GM12878 (cell line): ENCODE measurements at regions not wholly inside any gene's neighbourhood (a gene's known extent, or its start where the extent isn't known, plus 50 kb on each side); places are given as distances from the start of the nearest gene placed in this dataset.

ENCODE experiments used
- ATAC-seq: fragments of 200-7000 bp; cut with Tn5 transposase; 3 replicates; pipeline ENCODE4 v1.9.1; 2020; ENCODE audit warnings: mild to moderate bottlenecking, moderate library complexity
- BruUV-seq: library from RNA; stranded (reverse); fragments of 400-500 nt; replicated peaks from 2 replicates; lab custom pipeline; 2021; lab: Mats Ljungman, UMichigan
- CTCF ChIA-PET: fragments of 300-600 bp; sonication (Branson Sonifier 250); formaldehyde crosslinking; extraction: SDS; loops from one replicate; lab custom pipeline; 2021; ENCODE audit warnings: inconsistent platforms; lab: Yijun Ruan, JAX
- POLR2A ChIA-PET: fragments of 350-600 bp; formaldehyde crosslinking; extraction: SDS; loops from one replicate; lab custom pipeline; 2021; ENCODE audit warnings: inconsistent platforms; lab: Charles Lee
- RAD21 ChIA-PET: fragments of 300-600 bp; sonication (Branson Sonifier 250); formaldehyde crosslinking; loops from one replicate; lab custom pipeline; 2023; ENCODE audit warnings: antibody characterized with exemption; ENCODE audit not compliant: unreplicated experiment; lab: Charles Lee
- SMC1A ChIA-PET: fragments of 300-600 bp; sonication (Branson Sonifier 250); formaldehyde crosslinking; loops from one replicate; lab custom pipeline; 2023; ENCODE audit not compliant: unreplicated experiment, uncharacterized antibody; lab: Charles Lee
- DNase-seq: peaks from one replicate; pipeline ENCODE4 v3.0.0-alpha.2; 2011; ENCODE audit warnings: low read depth, low spot score
- FAIRE-seq: peaks from 3 replicates; lab custom pipeline; 2011; peaks lifted over from hg19 to GRCh38; lab: Jason Lieb, UNC
- H2AFZ ChIP-seq: 2 replicates; pipeline ENCODE4 v1.6.0; 2011; ENCODE audit warnings: low read depth, low read length, control low read depth; ENCODE audit not compliant: control insufficient read depth
- H3K27ac ChIP-seq: 2 replicates; pipeline ENCODE4 v1.5.1; 2011; ENCODE audit warnings: control low read depth; ENCODE audit not compliant: control insufficient read depth, insufficient read depth
- H3K27me3 ChIP-seq, 2 experiments: replicated peaks in 1 of 2; 2 replicates each; pipeline versions ENCODE4 v1.6.0 to v1.6.1; 2011; ENCODE audit warnings: low read length in 1 of 2; ENCODE audit not compliant: control insufficient read depth in 2 of 2, insufficient read depth in 2 of 2
- H3K36me3 ChIP-seq, 2 experiments: 2 replicates each; pipeline ENCODE4 v1.5.1; 2011; ENCODE audit warnings: low read length in 1 of 2; ENCODE audit not compliant: control insufficient read depth in 2 of 2, insufficient read depth in 2 of 2
- H3K4me1 ChIP-seq: 2 replicates; pipeline ENCODE4 v1.6.1; 2011; ENCODE audit warnings: mild to moderate bottlenecking, low read length, moderate library complexity, mixed read lengths; ENCODE audit not compliant: control insufficient read depth, insufficient read depth
- H3K4me2 ChIP-seq: 2 replicates; pipeline ENCODE4 v1.6.0; 2011; ENCODE audit warnings: control low read depth; ENCODE audit not compliant: control insufficient read depth, insufficient read depth
- H3K4me3 ChIP-seq: fragments of 200-600 bp; sonication (generic); 2 replicates; pipeline ENCODE4 v1.5.1; 2016
- H3K79me2 ChIP-seq: 2 replicates; pipeline ENCODE4 v1.6.0; 2011; ENCODE audit warnings: low read length; ENCODE audit not compliant: control insufficient read depth, insufficient read depth
- H3K9ac ChIP-seq: 2 replicates; pipeline ENCODE4 v1.8.0; 2011; ENCODE audit warnings: low read length, control low read depth, mixed read lengths; ENCODE audit not compliant: control insufficient read depth, insufficient read depth
- H3K9me3 ChIP-seq: replicated peaks from 3 replicates; pipeline ENCODE4 v1.5.1; 2011; ENCODE audit warnings: mild to moderate bottlenecking, low read length; ENCODE audit not compliant: control insufficient read depth, insufficient read depth
- H4K20me1 ChIP-seq: 2 replicates; pipeline ENCODE4 v1.6.0; 2011; ENCODE audit not compliant: control insufficient read depth, insufficient read depth
- BHLHE40 ChIP-seq, 2 experiments: fragments of 450-650 bp in 1 of 2; IDR thresholded peaks; 2 replicates each; pipeline ENCODE4 v1.6.1; 2011 to 2017; ENCODE audit warnings: low read depth in 2 of 2, borderline replicate concordance in 1 of 2, improper control_type of control experiment in 1 of 2, low read length in 1 of 2, mild to moderate bottlenecking in 1 of 2
- BMI1 ChIP-seq: fragments of 450-650 bp; IDR thresholded peaks from 2 replicates; pipeline ENCODE4 v1.6.1; 2016; ENCODE audit warnings: mild to moderate bottlenecking, moderate library complexity, borderline replicate concordance
- CBX5 ChIP-seq: sonication (generic); IDR thresholded peaks from 2 replicates; pipeline ENCODE4 v1.6.1; 2016; ENCODE audit warnings: low read depth, moderate library complexity, mild to moderate bottlenecking, inconsistent platforms
- HCFC1 ChIP-seq: fragments of 150-350 bp; IDR thresholded peaks from 2 replicates; pipeline ENCODE4 v1.6.1; 2014; ENCODE audit warnings: low read length
- HDAC6 ChIP-seq: fragments of 200-600 bp; sonication (generic); IDR thresholded peaks from one replicate; pipeline ENCODE4 v1.8.0; 2017; ENCODE audit warnings: antibody characterized with exemption; ENCODE audit not compliant: unreplicated experiment
- MTA2 ChIP-seq: fragments of 450-650 bp; IDR thresholded peaks from 2 replicates; pipeline ENCODE4 v1.6.1; 2016; ENCODE audit warnings: low read depth, mild to moderate bottlenecking, moderate library complexity
- MTA3 ChIP-seq: IDR thresholded peaks from 2 replicates; pipeline ENCODE4 v1.6.1; 2012; ENCODE audit warnings: low read length, inconsistent platforms, borderline replicate concordance
- MYB ChIP-seq: fragments of 150-350 bp; IDR thresholded peaks from 2 replicates; pipeline ENCODE4 v1.6.1; 2014; ENCODE audit warnings: mild to moderate bottlenecking, low read depth, low read length, borderline replicate concordance
- RB1 ChIP-seq: fragments of 450-650 bp; formaldehyde crosslinking; IDR thresholded peaks from 2 replicates; pipeline ENCODE4 v1.6.1; 2017; ENCODE audit warnings: mild to moderate bottlenecking, borderline replicate concordance
- TAF1 ChIP-seq: IDR thresholded peaks from 2 replicates; pipeline ENCODE4 v1.6.1; 2011; ENCODE audit warnings: mild to moderate bottlenecking, low read depth, low read length, borderline replicate concordance
- ZNF24 ChIP-seq: fragments of 450-650 bp; IDR thresholded peaks from 2 replicates; pipeline ENCODE4 v1.6.1; 2017; ENCODE audit warnings: antibody characterized with exemption, mild to moderate bottlenecking
- WGBS: methylation state at CpG from one replicate; pipeline ENCODE4 v1.1.6; 2016; ENCODE audit warnings: low lambda C conversion rate; ENCODE audit not compliant: insufficient replicate concordance, insufficient coverage; ENCODE audit errors: missing lambda C conversion rate; 5-methylcytosine and 5-hydroxymethylcytosine counted together
- in situ Hi-C: fragments of 300-500 bp; cut with MboI; formaldehyde crosslinking; loops from 9 replicates; pipeline ENCODE4 v1.14.3; 2018; ENCODE audit warnings: mixed read lengths
- intact Hi-C: fragments of 100-400 bp; cut with micrococcal nuclease; formaldehyde crosslinking; loops from one replicate; pipeline ENCODE4 v1.14.2; 2022; ENCODE audit not compliant: unreplicated experiment
- TF ChIP-seq, protein P1 (sequence below): fragments of 150-350 bp; IDR thresholded peaks from 2 replicates; pipeline ENCODE4 v1.6.1; 2014; ENCODE audit warnings: mild to moderate bottlenecking, low read depth, low read length
- TF ChIP-seq, protein P2 (sequence below): fragments of 450-650 bp; IDR thresholded peaks from 2 replicates; pipeline ENCODE4 v1.6.1; 2017; ENCODE audit warnings: borderline replicate concordance
- TF ChIP-seq, protein P3 (sequence below), 3 experiments: IDR thresholded peaks in 2 of 3; conservative IDR thresholded peaks in 1 of 3; 2 replicates each; pipeline ENCODE4 v1.5.1; 2011; ENCODE audit warnings: low read depth in 3 of 3, low read length in 3 of 3, mild to moderate bottlenecking in 3 of 3, control low read depth in 2 of 3, moderate library complexity in 2 of 3, inconsistent platforms in 1 of 3, mixed read lengths in 1 of 3; ENCODE audit not compliant: control insufficient read depth in 2 of 3, insufficient read depth in 1 of 3; ENCODE audit errors: extremely low read depth in 1 of 3
- TF ChIP-seq, protein P4 (sequence below): fragments of 450-650 bp; formaldehyde crosslinking; IDR thresholded peaks from 2 replicates; pipeline ENCODE4 v1.4.0; 2020; ENCODE audit warnings: mild to moderate bottlenecking, moderate library complexity

DNA sequence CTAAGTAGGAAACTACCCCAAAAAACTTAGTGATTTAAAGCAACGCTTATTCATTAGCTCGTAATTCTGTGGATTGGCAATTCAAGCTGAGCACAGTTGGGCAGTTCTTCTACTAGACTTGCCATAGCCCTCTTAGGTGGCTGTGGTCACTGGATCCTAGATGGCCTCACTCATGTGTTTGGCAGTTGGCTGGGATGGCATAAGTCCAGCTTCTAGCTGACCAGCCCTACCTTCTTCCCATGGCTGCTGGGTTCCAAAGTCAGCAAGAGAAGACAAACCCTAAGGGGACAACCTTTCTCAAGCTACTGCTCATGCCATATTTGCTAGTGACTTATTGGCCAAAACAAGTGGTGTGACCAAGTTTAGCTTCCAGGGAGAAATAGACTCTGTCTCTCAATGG is 95.3 kb downstream of the COPS8 start:
- no TSS peak for BruUV-seq
- H3K79me2 ChIP-seq = no peaks in the 10 kb centered on the region
- H3K9me3 ChIP-seq = no peaks in the 10 kb centered on the region
- ChIA-PET SMC1A (no interaction called here), CTCF (no interaction called here), RAD21 (no interaction called here), POLR2A (no interaction called here)
- H2AFZ ChIP-seq = no peak overlapping the region
- H3K9ac ChIP-seq = no peak overlapping the region
- no peaks in the 10 kb centered on the region for H4K20me1 ChIP-seq
- intact Hi-C loops = no loop called here
- in situ Hi-C loops = no loop called here
- H3K4me3 ChIP-seq = no peak overlapping the region
- no peak for ATAC-seq
- no peaks in the 10 kb centered on the region for H3K4me1 ChIP-seq
- DNase-seq = no peak
- no peaks in the 10 kb centered on the region; a peak in 2 of 4 replicates for H3K27me3 ChIP-seq
- FAIRE-seq = no peak
- WGBS = 25% methylated on average over 2 of the region's 2 CpGs
- H3K4me2 ChIP-seq = no peak overlapping the region
- H3K36me3 ChIP-seq = no peaks in the 10 kb centered on the region
- H3K27ac ChIP-seq = no peak overlapping the region
- TF ChIP-seq MTA3 (no peak), TAF1 (no peak), RB1 (no peak), BMI1 (no peak), MTA2 (no peak), ZNF24 (no peak), CBX5 (no peak), HCFC1 (no peak), BHLHE40 (IDR thresholded peaks at IDR 0.05; ENCODE audit: borderline replicate concordance in 1 of 2, low read depth in 2 of 2, low read length in 1 of 2) (no peak), HDAC6 (no peak), MYB (no peak)
- TF ChIP-seq, protein P1, sequence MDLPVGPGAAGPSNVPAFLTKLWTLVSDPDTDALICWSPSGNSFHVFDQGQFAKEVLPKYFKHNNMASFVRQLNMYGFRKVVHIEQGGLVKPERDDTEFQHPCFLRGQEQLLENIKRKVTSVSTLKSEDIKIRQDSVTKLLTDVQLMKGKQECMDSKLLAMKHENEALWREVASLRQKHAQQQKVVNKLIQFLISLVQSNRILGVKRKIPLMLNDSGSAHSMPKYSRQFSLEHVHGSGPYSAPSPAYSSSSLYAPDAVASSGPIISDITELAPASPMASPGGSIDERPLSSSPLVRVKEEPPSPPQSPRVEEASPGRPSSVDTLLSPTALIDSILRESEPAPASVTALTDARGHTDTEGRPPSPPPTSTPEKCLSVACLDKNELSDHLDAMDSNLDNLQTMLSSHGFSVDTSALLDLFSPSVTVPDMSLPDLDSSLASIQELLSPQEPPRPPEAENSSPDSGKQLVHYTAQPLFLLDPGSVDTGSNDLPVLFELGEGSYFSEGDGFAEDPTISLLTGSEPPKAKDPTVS = no peak
- TF ChIP-seq, protein P2, sequence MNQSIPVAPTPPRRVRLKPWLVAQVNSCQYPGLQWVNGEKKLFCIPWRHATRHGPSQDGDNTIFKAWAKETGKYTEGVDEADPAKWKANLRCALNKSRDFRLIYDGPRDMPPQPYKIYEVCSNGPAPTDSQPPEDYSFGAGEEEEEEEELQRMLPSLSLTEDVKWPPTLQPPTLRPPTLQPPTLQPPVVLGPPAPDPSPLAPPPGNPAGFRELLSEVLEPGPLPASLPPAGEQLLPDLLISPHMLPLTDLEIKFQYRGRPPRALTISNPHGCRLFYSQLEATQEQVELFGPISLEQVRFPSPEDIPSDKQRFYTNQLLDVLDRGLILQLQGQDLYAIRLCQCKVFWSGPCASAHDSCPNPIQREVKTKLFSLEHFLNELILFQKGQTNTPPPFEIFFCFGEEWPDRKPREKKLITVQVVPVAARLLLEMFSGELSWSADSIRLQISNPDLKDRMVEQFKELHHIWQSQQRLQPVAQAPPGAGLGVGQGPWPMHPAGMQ = no peak
- TF ChIP-seq, protein P3, sequence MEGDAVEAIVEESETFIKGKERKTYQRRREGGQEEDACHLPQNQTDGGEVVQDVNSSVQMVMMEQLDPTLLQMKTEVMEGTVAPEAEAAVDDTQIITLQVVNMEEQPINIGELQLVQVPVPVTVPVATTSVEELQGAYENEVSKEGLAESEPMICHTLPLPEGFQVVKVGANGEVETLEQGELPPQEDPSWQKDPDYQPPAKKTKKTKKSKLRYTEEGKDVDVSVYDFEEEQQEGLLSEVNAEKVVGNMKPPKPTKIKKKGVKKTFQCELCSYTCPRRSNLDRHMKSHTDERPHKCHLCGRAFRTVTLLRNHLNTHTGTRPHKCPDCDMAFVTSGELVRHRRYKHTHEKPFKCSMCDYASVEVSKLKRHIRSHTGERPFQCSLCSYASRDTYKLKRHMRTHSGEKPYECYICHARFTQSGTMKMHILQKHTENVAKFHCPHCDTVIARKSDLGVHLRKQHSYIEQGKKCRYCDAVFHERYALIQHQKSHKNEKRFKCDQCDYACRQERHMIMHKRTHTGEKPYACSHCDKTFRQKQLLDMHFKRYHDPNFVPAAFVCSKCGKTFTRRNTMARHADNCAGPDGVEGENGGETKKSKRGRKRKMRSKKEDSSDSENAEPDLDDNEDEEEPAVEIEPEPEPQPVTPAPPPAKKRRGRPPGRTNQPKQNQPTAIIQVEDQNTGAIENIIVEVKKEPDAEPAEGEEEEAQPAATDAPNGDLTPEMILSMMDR (IDR thresholded peaks at IDR 0.05 in 2 of 3, conservative IDR thresholded peaks at IDR 0.05 in 1 of 3; ENCODE audit: control insufficient read depth in 2 of 3, extremely low read depth in 1 of 3, insufficient read depth in 1 of 3, low read depth in 3 of 3, low read length in 3 of 3) = no peak
- TF ChIP-seq, protein P4, sequence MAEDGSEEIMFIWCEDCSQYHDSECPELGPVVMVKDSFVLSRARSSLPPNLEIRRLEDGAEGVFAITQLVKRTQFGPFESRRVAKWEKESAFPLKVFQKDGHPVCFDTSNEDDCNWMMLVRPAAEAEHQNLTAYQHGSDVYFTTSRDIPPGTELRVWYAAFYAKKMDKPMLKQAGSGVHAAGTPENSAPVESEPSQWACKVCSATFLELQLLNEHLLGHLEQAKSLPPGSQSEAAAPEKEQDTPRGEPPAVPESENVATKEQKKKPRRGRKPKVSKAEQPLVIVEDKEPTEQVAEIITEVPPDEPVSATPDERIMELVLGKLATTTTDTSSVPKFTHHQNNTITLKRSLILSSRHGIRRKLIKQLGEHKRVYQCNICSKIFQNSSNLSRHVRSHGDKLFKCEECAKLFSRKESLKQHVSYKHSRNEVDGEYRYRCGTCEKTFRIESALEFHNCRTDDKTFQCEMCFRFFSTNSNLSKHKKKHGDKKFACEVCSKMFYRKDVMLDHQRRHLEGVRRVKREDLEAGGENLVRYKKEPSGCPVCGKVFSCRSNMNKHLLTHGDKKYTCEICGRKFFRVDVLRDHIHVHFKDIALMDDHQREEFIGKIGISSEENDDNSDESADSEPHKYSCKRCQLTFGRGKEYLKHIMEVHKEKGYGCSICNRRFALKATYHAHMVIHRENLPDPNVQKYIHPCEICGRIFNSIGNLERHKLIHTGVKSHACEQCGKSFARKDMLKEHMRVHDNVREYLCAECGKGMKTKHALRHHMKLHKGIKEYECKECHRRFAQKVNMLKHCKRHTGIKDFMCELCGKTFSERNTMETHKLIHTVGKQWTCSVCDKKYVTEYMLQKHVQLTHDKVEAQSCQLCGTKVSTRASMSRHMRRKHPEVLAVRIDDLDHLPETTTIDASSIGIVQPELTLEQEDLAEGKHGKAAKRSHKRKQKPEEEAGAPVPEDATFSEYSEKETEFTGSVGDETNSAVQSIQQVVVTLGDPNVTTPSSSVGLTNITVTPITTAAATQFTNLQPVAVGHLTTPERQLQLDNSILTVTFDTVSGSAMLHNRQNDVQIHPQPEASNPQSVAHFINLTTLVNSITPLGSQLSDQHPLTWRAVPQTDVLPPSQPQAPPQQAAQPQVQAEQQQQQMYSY (CRISPR knock-in tag) = no peak
